Astrocyte of the hippocampus (primary cell): ENCODE measurements at regions not wholly inside any gene's neighbourhood (a gene's known extent, or its start where the extent isn't known, plus 50 kb on each side); places are given as distances from the start of the nearest gene placed in this dataset.
"Not testable (repeated sequence)": the region's sequence is repeated elsewhere in the genome, so short reads cannot be mapped to it uniquely, and the experiment has no call there.

ENCODE experiments used
- DNase-seq: peaks from one replicate; pipeline ENCODE4 v3.0.0; 2011; ENCODE audit warnings: low read depth, low spot score

- DNase-seq: no peak
Observed at GRCh38 chr1:213679153-213679552, 308.6 kb upstream of the PROX1 start.

GRCh38 chr1:213680677-213681325 lies 307.0 kb upstream of the PROX1 start:
- DNase-seq: no peak

- DNase-seq: no peak
Observed at GRCh38 chr1:213681788-213682340, 305.9 kb upstream of the PROX1 start.

GRCh38 chr1:213683529-213683928 lies 304.2 kb upstream of the PROX1 start:
- no peak for DNase-seq

DNA sequence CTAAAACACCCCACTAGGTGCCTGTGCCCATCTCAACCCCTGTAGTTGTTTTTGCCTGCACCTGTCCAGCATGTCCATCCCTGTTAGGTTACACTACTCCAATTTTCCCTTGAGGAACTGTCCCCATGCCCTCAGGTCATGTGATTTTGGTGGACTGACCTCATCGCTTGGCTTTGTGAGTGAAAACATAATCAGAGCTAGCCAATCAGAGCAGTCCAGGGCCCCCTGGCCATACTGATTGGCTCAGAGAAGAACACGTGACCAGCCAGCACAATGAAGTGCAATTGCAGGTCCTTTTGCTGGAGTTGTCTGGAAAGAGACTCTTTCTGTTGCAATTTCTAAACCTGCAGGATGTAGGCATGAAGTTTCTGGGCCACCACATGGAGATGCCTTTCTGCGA lies 303.3 kb upstream of the PROX1 start:
- no peak for DNase-seq

- no peak for DNase-seq
Observed at GRCh38 chr1:213685992-213686582, 301.7 kb upstream of the PROX1 start.

DNA sequence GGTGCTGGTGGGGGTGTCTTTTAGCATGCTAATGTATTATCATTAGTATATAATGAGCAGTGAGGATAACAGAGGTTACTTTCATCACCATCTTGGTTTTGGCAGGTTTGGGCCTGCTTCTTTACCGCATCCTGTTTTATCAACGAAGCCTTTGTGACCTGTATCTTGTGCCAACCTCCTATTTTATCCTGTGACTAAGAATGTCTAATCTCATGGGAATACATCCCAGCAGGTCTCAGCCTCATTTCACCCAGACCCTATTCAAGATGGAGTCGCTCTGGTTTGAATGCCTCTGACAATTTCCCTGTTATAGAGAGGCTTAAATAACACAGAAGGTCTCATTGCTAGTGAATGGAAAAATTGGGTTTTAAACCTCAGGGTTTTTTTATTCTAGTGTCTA lies 300.8 kb upstream of the PROX1 start:
- DNase-seq: no peak

- DNase-seq: no peak
Observed at GRCh38 chr1:213687832-213688231, 299.9 kb upstream of the PROX1 start.

GRCh38 chr1:213688655-213689054 lies 299.1 kb upstream of the PROX1 start:
- no peak for DNase-seq

DNA sequence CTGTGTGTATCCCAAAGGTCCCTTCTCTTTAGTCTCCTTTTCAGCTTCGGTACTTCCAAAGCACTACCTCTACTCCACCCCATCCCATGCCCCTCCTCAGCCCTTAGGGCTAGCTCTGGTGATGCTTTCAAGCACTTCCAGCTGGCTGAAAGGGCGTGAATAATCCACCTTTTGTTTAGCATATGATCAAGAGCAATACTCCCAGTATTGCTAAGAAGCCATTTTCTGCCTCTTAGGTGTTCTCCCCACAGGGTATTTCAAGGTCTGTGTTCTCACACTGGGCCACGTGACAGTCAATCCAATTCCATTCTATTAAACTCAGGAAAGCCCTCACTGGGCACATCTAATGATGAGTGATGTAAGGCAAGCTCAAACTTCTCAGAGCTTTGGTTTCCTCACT lies 298.5 kb upstream of the PROX1 start:
- DNase-seq: no peak

DNA sequence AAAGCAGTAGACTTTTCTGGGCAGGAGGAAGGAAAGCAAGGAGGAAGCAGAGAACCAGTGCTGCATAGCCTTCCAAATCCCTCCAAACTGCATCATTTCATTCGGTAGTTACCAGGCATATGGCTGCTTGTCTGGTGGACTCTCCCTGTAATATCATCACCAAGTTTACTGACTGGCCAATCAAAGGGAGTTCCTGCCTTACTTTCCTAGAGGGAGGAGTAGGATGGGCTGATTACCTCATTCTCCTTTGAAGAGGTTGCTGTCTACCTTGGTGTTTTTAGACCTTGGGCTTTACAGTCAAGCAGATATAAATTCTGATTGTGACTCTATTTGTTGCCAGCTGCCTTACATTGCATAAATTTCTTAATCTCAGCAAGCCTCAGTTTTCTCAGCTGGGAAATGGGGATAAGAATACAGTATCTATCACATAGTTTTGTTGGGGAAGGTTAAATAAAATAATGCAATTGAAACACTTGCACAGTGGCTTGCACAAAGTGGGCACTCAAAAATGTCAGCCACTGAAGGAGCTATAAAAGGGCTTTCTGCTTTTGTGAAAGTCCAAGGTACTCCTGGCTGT lies 297.3 kb upstream of the PROX1 start:
- DNase-seq: no peak

DNA sequence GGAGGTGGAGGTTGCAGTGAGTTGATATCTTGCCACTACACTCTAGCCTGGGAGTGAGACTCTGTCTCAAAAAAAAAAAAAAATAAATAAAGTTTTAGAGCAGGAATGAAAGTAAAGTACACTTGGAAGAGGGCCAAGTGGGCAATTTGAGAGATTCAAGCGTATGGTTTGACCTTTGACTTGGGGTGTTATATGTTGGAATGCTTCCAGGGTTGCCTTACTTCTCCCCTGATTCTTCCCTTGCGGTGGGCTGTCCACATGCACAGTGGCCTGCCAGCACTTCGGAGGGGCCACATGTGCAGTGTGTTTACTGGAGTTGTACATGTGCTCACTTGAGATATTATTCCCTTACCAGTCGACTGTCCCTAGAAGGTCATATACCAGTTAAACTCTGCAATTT lies 295.5 kb upstream of the PROX1 start:
- no peak for DNase-seq

- DNase-seq: no peak
Observed at GRCh38 chr1:213693864-213694263, 293.9 kb upstream of the PROX1 start.

DNA sequence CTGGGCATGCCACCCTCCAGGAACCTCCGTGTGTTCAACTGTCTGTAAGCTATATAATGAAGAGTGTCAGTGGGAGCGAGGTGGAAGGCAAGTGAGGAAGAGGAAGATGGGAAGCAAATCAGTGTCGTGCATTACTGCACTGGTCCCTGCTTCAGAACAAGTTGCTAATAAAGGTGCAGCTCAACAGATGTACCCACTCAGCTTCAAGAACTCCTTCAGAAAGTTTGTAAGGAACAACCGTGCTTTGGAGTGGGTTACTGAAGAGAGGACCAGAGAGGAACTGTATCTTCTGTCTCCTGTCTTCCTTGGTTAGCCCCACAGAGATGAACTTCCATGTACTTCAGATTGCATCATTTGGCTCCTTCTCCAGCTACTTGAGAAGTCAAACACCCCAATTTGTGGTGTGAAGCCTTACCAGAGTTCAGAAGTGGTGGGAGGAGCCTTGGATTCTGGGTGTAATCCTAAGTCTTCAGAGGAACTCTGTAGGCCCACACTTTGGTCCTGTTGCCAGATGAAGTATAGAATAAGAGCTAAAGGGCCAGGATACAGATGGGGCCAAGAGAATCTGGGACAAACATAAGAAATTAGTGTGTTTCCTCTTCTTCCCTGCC lies 290.5 kb upstream of the PROX1 start:
- DNase-seq: no peak

- DNase-seq: no peak
Observed at GRCh38 chr1:213698092-213698702, 289.6 kb upstream of the PROX1 start.

DNA sequence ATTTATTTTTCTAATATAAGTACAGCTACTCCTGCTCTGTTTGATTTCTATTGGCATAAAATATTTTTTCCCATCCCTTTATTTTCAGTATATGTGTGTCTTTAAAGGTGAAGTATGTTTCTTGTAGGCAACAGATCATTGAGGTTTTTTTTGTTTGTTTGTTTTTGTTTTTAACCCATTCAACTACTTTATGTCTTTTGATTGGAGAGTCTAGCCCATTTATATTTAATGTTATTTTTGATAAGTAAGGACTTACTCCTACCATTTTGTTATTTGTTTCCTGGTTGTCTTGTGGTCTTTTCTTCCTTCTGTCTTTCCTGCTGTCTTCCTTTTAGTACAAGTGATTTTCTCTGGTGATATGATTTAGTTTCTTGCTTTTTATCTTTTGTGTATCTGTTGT lies 285.1 kb upstream of the PROX1 start:
- no peak for DNase-seq

DNA sequence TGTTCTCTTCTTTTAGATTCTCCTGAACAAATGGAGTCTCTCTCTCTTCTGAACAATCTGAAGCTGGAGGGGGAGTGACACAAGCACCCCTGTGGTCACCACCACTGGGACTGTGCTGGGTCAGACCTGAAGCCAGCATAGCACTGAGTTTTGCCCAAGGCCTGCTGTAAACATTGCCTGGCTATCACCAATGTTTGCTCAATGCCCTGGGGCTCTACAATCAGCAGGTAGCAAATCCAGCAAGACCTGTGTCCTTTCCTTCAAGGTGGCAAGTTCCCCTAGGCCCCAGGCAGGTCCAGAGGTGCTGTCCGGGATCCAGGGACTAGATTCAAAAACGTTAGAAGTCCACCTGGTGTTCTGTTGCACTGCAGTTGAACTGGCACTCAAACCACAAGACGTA lies 282.8 kb upstream of the PROX1 start:
- DNase-seq: no peak

DNA sequence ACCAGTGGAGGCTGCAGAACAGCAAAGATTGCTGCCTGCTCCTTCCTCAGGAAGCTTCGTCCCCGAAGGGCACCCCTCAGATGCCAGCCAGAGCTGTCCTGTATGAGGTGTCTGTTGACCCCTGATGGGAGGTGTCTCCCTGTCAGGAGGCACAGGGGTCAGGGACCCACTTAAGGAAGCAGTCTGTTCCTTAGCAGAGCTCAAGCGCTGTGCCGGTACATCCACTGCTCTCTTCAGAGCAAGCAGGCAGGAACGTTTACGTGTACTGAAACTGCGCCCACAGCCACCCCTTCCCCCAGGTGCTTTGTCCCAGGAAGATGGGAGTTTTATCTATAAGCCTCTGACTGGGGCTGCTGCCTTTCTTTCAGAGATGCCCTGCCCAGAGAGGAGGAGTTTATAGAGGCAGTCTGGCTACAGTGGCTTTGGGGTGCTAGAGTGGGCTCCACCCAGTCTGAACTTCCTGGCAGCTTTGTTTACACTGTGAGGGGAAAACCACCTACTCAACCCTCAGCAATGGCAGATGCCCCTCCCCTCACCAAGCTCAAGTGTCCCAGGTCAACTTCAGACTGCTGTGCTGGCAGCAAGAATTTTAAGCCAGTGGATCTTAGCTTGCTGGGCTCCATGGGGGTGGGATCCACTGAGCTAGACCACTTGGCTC lies 275.8 kb upstream of the PROX1 start:
- not testable (repeated sequence) for DNase-seq

- no peak for DNase-seq
Observed at GRCh38 chr1:213714645-213715044, 273.1 kb upstream of the PROX1 start.

- DNase-seq: no peak
Observed at GRCh38 chr1:213715182-213715581, 272.6 kb upstream of the PROX1 start.

DNA sequence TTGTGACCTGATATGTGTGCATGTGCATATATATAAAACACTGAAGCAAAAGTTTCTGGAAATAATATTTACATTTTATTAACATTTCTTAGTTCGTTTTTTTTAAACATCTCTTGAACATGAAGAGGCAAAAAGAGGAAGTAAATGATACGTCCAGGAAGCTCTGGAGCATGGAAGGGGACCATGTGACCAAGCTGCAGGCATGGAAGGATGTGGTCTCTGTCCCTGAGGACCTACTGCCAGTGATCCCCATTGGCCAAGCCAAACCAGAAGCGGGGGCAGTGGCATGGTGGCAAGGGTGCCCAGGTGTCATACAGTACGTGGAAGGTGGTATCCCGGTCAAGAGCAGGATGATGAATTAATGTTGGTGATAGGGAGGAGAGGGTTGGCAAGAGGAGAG lies 268.3 kb upstream of the PROX1 start:
- no peak for DNase-seq

DNA sequence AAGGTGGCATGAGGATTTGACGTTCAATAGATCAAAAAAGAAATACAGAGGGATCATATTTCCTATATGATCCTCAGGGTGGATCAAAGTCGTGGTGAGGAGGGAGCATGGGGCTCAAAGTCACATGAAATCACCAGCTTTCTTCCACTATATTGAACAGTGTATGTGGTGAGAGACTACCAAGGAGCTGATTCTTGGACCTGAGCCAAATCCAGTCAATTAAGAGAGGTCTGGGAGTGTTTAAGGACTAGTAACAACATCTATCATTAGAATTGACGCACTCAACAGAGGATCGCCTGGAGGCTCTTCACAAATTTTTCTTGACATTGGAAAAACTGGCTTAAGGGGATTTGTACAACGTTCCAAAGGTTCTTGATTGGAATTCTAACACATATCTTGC lies 267.7 kb upstream of the PROX1 start:
- no peak for DNase-seq
